Heart left ventricle (tissue), 16 donors: ENCODE measurements at regions not wholly inside any gene's neighbourhood (a gene's known extent, or its start where the extent isn't known, plus 50 kb on each side); places are given as distances from the start of the nearest gene placed in this dataset.

ENCODE experiments used
- ATAC-seq, 4 donors: fragments of 200-7000 bp; cut with Tn5 transposase; one replicate each; pipeline ENCODE4 v1.9.1; 2020 to 2022; ENCODE audit warnings: moderate library complexity in 4 of 4, mild to moderate bottlenecking in 3 of 4, moderate number of reproducible peaks in 1 of 4
- DNase-seq, 5 donors: peaks; one replicate each; pipeline ENCODE4 v3.0.0-alpha.2; 2020
- H3K27ac ChIP-seq, 12 donors: fragments of 200-600 bp; sonication (generic) in 4 of 12; one replicate each; pipeline versions ENCODE4 v1.5.0 to v1.8.0; 2016 to 2022; ENCODE audit warnings: mild to moderate bottlenecking in 2 of 12
- H3K27me3 ChIP-seq, 9 donors: fragments of 200-600 bp; sonication (generic) in 2 of 9; one replicate each; pipeline versions ENCODE4 v1.5.1 to v1.8.0; 2016 to 2022; ENCODE audit warnings: mild to moderate bottlenecking in 3 of 9
- H3K36me3 ChIP-seq, 9 donors: fragments of 200-600 bp; sonication (generic) in 2 of 9; one replicate each; pipeline versions ENCODE4 v1.5.0 to v1.8.0; 2018 to 2022; ENCODE audit warnings: mild to moderate bottlenecking in 2 of 9
- H3K4me1 ChIP-seq, 12 donors: fragments of 200-600 bp; sonication (generic) in 4 of 12; one replicate each; pipeline versions ENCODE4 v1.5.0 to v1.8.0; 2016 to 2022; ENCODE audit warnings: mild to moderate bottlenecking in 3 of 12
- H3K4me3 ChIP-seq, 12 donors: fragments of 200-600 bp; sonication (generic) in 4 of 12; one replicate each; pipeline versions ENCODE4 v1.5.0 to v1.8.0; 2017 to 2022; ENCODE audit warnings: mild to moderate bottlenecking in 9 of 12, moderate library complexity in 4 of 12
- H3K9me3 ChIP-seq, 12 donors: fragments of 200-600 bp; sonication (generic) in 4 of 12; one replicate each; pipeline versions ENCODE4 v1.5.0 to v1.8.0; 2016 to 2022; ENCODE audit warnings: mild to moderate bottlenecking in 1 of 12
- POLR2A ChIP-seq, 2 donors: fragments of 450-650 bp; IDR thresholded peaks; one replicate each; pipeline ENCODE4 v1.6.1; 2017; ENCODE audit warnings: antibody characterized with exemption in 2 of 2, mild to moderate bottlenecking in 2 of 2, moderate library complexity in 2 of 2
- WGBS, 4 donors: extraction: QIAGEN DNeasy Blood & Tissue Kit in 2 of 4; methylation state at CpG; one replicate each; pipeline versions ENCODE4 v1.1.5 to v1.1.7; 2013 to 2018; 5-methylcytosine and 5-hydroxymethylcytosine counted together
- intact Hi-C, 10 donors: fragments of 100-400 bp; cut with DNase I; formaldehyde crosslinking; loops; one replicate each; pipeline versions ENCODE4 v1.11.1 to v1.14.2; 2022
- TF ChIP-seq, protein P1 (sequence below), 12 donors: fragments of 200-600 bp; sonication (generic) in 4 of 12; IDR thresholded peaks; one replicate each; pipeline versions ENCODE4 v1.5.0 to v1.8.0; 2018 to 2022; ENCODE audit warnings: antibody characterized with exemption in 12 of 12, mild to moderate bottlenecking in 5 of 12
- donor health status: ischemic (EF 13 %, LVEDD 7.1; RV severe dilation, severe dysfunction).
- donor health status: healthy with polysubstance abuse.
- donor health status: DM: no; HTN: yes; CAD: no.
- donor health status: DM: no; HTN: no; CAD: no.
- donor health status: ischemic (EF 25% LVEDD 6.9; RV normal size, moderate dysfunction).
- donor health status: ischemic (EF 25% LVEDD 5.7; RV mildly dilated, moderate dysfunction).
- donor health status: healthy.
- donor health status: DM: yes; HTN: yes; CAD: no.
- donor health status: ischemic (EF 35%, LVEDD 5.7; RV mildly dilated, moderate dysfunction).
- donor health status: nonischemic (EF 11% LVEDD 7.7; RV severe dilation, severe dysfunction).
- donor health status: DM: yes; HTN: yes; CAD: no.
- donor health status: PGD.
- donor health status: ischemic (EF 29% LVEDD 5.4; RV normal size, mild dysfunction).
- donor health status: nonischemic (EF 23%, LVEDD 6.1; RV moderate dilation, normal function).

DNA sequence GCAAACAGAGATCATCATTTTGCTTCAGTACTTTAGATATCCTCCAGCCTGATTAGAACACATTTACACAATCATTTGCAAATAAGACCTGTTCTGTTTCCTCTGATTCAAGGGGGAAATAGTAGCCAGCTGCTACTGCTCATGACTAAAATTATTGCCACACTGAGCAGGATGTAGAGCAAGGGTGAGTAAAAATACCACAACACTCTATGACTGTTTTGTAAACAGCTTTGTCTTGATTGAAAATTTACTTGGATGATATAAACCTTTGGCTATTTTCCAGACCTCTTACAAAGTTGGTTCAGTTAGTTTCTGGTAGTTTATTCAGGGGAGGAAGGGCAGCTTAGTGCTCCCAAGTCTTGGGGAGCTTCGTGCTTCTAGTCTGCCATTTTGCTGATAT, 286.4 kb upstream of the CNTNAP5 start:
- no peaks in the 10 kb centered on the region for H3K9me3 ChIP-seq
- no peaks in the 10 kb centered on the region for H3K4me1 ChIP-seq
- H3K36me3 ChIP-seq = no peaks in the 10 kb centered on the region
- no peaks in the 10 kb centered on the region for H3K27me3 ChIP-seq
- no peak overlapping the region for H3K27ac ChIP-seq
- H3K4me3 ChIP-seq = no peak overlapping the region
- ATAC-seq (no peak), DNase-seq (no peak)
- intact Hi-C loops = no loop called here
- 38 to 67% (median 40%) methylated on average over 1 of the region's 1 CpG for WGBS, 4 donors
- TF ChIP-seq POLR2A (IDR thresholded peaks at IDR 0.05) = no peak
- TF ChIP-seq, protein P1, sequence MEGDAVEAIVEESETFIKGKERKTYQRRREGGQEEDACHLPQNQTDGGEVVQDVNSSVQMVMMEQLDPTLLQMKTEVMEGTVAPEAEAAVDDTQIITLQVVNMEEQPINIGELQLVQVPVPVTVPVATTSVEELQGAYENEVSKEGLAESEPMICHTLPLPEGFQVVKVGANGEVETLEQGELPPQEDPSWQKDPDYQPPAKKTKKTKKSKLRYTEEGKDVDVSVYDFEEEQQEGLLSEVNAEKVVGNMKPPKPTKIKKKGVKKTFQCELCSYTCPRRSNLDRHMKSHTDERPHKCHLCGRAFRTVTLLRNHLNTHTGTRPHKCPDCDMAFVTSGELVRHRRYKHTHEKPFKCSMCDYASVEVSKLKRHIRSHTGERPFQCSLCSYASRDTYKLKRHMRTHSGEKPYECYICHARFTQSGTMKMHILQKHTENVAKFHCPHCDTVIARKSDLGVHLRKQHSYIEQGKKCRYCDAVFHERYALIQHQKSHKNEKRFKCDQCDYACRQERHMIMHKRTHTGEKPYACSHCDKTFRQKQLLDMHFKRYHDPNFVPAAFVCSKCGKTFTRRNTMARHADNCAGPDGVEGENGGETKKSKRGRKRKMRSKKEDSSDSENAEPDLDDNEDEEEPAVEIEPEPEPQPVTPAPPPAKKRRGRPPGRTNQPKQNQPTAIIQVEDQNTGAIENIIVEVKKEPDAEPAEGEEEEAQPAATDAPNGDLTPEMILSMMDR (IDR thresholded peaks at IDR 0.05) = no peak

DNA sequence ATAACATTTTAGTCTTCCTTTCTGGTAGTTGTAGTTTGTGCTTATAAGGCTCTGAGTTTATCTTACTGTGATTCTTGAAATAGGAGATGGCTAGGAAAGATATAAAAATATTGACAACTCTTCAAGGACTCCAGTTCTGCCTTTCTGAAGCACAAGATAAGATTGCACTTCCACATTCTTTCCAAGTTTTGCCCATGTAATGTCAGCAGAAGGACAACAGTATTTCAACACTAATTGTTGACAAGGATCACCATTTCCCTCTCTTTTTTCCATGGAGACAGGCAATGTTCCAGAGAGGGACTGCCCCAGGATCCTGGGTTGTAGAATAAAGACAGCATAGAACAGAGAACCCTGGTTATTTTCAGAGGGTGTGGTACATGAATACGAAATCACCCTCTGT, 279.1 kb upstream of the CNTNAP5 start:
- 58 to 78% (median 68%) methylated on average over 1 of the region's 1 CpG for WGBS, 4 donors
- no peak for ATAC-seq
- intact Hi-C loops = no loop called here

DNA sequence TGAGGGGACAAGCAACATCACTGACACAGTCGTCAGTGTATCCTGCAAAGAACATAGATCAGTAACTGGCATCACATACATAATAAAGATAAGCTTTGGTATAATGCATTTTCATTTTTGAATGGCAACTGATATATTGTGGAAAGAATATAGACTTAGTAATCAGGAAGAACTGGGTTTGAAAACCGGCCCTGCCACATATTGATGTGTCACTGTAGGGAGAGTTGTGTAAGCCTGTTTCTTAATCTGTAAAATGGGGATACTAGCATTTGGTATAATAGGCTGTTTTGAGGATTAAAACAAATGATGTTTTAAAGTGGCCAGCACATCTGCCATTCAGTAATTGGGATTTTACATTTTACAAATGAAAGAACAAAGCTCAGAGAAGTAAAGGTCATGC, 277.8 kb upstream of the CNTNAP5 start:
- Histone ChIP-seq H3K27me3 (no peaks in the 10 kb centered on the region), H3K27ac (no peak overlapping the region), H3K36me3 (no peaks in the 10 kb centered on the region), H3K4me3 (no peak overlapping the region), H3K4me1 (no peaks in the 10 kb centered on the region), H3K9me3 (no peaks in the 10 kb centered on the region)
- intact Hi-C loops = no loop called here
- no peak for TF ChIP-seq POLR2A (IDR thresholded peaks at IDR 0.05)
- TF ChIP-seq, protein P1 (IDR thresholded peaks at IDR 0.05) = no peak
- WGBS, 4 donors = 80 to 85% (median 81%) methylated on average over 2 of the region's 2 CpGs
- ATAC-seq = no peak
- DNase-seq = no peak

More for the DNA sequence above, 279.1 kb upstream of the CNTNAP5 start:
- no peak for TF ChIP-seq POLR2A (IDR thresholded peaks at IDR 0.05)
- TF ChIP-seq, protein P1 (IDR thresholded peaks at IDR 0.05) = no peak
- H3K36me3 ChIP-seq = no peaks in the 10 kb centered on the region
- no peak overlapping the region for H3K27ac ChIP-seq
- H3K9me3 ChIP-seq = no peaks in the 10 kb centered on the region
- H3K27me3 ChIP-seq = no peaks in the 10 kb centered on the region
- no peak overlapping the region for H3K4me3 ChIP-seq
- no peaks in the 10 kb centered on the region for H3K4me1 ChIP-seq
- DNase-seq = no peak

DNA sequence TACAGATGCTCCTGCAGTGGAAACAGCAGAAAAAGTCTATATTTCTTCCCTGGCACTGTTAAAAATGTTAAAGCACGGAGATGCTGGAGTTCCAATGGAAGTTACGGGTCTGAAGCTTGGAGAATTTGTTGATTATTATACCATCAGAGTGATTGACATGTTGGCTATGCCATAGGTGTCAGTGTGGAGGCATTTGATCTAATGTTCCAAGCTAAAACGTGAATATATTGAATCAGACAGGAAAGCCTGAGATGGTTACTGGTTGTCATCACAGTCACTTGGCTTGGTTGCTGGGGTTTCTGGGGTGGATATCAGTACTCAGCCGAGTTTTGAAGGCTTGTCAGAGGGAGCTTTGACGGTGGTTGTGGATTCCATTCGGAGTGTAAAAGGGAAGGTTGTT, 262.9 kb upstream of the CNTNAP5 start:
- Histone ChIP-seq H3K36me3 (no peaks in the 10 kb centered on the region), H3K4me3 (no peak overlapping the region), H3K27me3 (no peaks in the 10 kb centered on the region), H3K9me3 (peaks cover 0 to 37% (median 9%) of the 10 kb centered on the region in 12 donors), H3K27ac (no peak overlapping the region), H3K4me1 (no peaks in the 10 kb centered on the region)
- intact Hi-C loops = no loop called here
- no peak for TF ChIP-seq POLR2A (IDR thresholded peaks at IDR 0.05)
- TF ChIP-seq, protein P1 (IDR thresholded peaks at IDR 0.05) = no peak
- no peak for ATAC-seq
- 81 to 84% (median 82%) methylated on average over 6 of the region's 6 CpGs for WGBS, 4 donors
- no peak for DNase-seq
